Inflammatory macrophage treated with lipopolysaccharide for 4 hours (primary cell): ENCODE measurements at regions not wholly inside any gene's neighbourhood (a gene's known extent, or its start where the extent isn't known, plus 50 kb on each side); places are given as distances from the start of the nearest gene placed in this dataset.
"Not testable (repeated sequence)": the region's sequence is repeated elsewhere in the genome, so short reads cannot be mapped to it uniquely, and the experiment has no call there.

ENCODE experiments used
- DNase-seq: peaks from one replicate; pipeline ENCODE4 v3.0.0-alpha.2; 2020

GRCh38 chr3:125918024-125918423 is 51.0 kb upstream of the ROPN1B start:
- DNase-seq = not testable (repeated sequence)

- not testable (repeated sequence) for DNase-seq
These were observed 50.5 kb upstream of the ROPN1B start for GRCh38 chr3:125918451-125918850.

- not testable (repeated sequence) for DNase-seq
These were observed 50.1 kb upstream of the ROPN1B start for GRCh38 chr3:125918866-125919265.
